HepG2 (cell line): ENCODE measurements at regions not wholly inside any gene's neighbourhood (a gene's known extent, or its start where the extent isn't known, plus 50 kb on each side); places are given as distances from the start of the nearest gene placed in this dataset.

Source experiments
- CAMTA2 ChIP-seq: sonication (generic); formaldehyde crosslinking; IDR thresholded peaks from 2 replicates; pipeline ENCODE4 v1.4.0; 2020; ENCODE audit warnings: mild to moderate bottlenecking, missing genetic modification reagents, borderline replicate concordance
- KDM5A ChIP-seq: fragments of 200-600 bp; sonication (generic); IDR thresholded peaks from 2 replicates; pipeline ENCODE4 v1.7.0; 2018; ENCODE audit warnings: antibody characterized with exemption, mild to moderate bottlenecking, low read length, borderline replicate concordance
- PHF5A ChIP-seq: IDR thresholded peaks from one replicate; pipeline ENCODE4 v1.6.1; 2018; ENCODE audit warnings: low read depth, missing genetic modification reagents; ENCODE audit not compliant: unreplicated experiment
- RBFOX2 ChIP-seq: fragments of 200-400 bp; formaldehyde crosslinking; IDR thresholded peaks from 2 replicates; pipeline ENCODE4 v1.6.1; 2017; ENCODE audit warnings: low read depth, mild to moderate bottlenecking, low read length
- RFX1 ChIP-seq: fragments of 450-650 bp; IDR thresholded peaks from 2 replicates; pipeline ENCODE4 v1.6.1; 2017
- TEAD2 ChIP-seq: sonication (generic); formaldehyde crosslinking; IDR thresholded peaks from 2 replicates; pipeline ENCODE4 v1.9.0; 2021; ENCODE audit warnings: missing genetic modification reagents
- ZNF282 ChIP-seq: fragments of 450-650 bp; IDR thresholded peaks from 2 replicates; pipeline ENCODE4 v1.6.1; 2018; ENCODE audit not compliant: partially characterized antibody
- ZNF781 ChIP-seq: sonication (generic); formaldehyde crosslinking; IDR thresholded peaks from 2 replicates; pipeline ENCODE4 v1.5.1; 2020; ENCODE audit warnings: borderline replicate concordance, mild to moderate bottlenecking, missing genetic modification reagents; ENCODE audit errors: not compliant biosample characterization
- TF ChIP-seq, protein P1 (sequence below): sonication (generic); formaldehyde crosslinking; IDR thresholded peaks from 2 replicates; pipeline ENCODE4 v1.5.0; 2020; ENCODE audit warnings: mild to moderate bottlenecking, missing genetic modification reagents, borderline replicate concordance
- TF ChIP-seq, protein P2 (sequence below): sonication (generic); IDR thresholded peaks from 2 replicates; pipeline ENCODE4 v1.6.1; 2016; ENCODE audit warnings: low read depth, borderline replicate concordance
- TF ChIP-seq, protein P3 (sequence below): sonication (generic); formaldehyde crosslinking; IDR thresholded peaks from 2 replicates; pipeline ENCODE4 v1.5.1; 2020; ENCODE audit warnings: mild to moderate bottlenecking, moderate library complexity, missing genetic modification reagents
- TF ChIP-seq, protein P4 (sequence below): sonication (generic); formaldehyde crosslinking; IDR thresholded peaks from 2 replicates; pipeline ENCODE4 v1.5.0; 2020; ENCODE audit warnings: mild to moderate bottlenecking, missing genetic modification reagents
- TF ChIP-seq, protein P5 (sequence below): fragments of 450-650 bp; IDR thresholded peaks from 2 replicates; pipeline ENCODE4 v1.6.1; 2017
- TF ChIP-seq, protein P6 (sequence below): IDR thresholded peaks from 2 replicates; pipeline ENCODE4 v1.6.1; 2016; ENCODE audit warnings: missing genetic modification reagents, missing compliant biosample characterization
- TF ChIP-seq, protein P7 (sequence below): sonication (generic); formaldehyde crosslinking; IDR thresholded peaks from 2 replicates; pipeline ENCODE4 v1.4.0; 2020; ENCODE audit warnings: mild to moderate bottlenecking, low read depth, missing genetic modification reagents

DNA sequence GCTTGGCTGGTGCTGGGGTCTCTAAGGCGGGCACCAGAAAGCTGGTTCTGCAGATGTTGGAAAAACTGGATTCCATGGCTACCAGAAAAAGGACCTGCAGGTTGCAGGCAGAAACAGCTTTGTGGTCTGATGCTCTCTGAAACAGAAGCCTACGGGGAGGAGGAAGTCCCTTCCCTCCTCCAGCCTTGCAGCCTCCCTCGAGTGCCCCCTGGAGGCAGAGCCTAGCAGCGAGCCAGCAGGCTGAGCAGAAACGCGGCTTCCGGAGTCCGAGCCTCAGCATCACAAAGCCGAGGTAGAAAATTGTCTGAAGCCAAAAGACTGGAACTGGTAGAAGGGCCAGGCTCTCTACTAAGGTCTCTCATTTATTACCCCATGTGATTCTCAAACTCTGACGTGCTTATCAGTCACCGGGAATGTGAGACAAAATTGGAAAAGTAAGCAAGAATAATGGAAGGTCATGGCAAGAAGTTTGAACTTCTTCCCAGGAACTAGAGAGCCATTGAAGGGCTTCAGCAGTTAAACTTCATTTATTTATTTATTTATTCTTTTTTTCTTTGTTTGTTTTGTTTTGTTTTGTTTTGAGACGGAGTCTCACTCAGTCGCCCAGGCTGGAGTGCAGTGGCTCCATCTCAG, 82.2 kb upstream of the CPSF6 start (continued):
- TF ChIP-seq TEAD2: no peak
- TF ChIP-seq, protein P1, sequence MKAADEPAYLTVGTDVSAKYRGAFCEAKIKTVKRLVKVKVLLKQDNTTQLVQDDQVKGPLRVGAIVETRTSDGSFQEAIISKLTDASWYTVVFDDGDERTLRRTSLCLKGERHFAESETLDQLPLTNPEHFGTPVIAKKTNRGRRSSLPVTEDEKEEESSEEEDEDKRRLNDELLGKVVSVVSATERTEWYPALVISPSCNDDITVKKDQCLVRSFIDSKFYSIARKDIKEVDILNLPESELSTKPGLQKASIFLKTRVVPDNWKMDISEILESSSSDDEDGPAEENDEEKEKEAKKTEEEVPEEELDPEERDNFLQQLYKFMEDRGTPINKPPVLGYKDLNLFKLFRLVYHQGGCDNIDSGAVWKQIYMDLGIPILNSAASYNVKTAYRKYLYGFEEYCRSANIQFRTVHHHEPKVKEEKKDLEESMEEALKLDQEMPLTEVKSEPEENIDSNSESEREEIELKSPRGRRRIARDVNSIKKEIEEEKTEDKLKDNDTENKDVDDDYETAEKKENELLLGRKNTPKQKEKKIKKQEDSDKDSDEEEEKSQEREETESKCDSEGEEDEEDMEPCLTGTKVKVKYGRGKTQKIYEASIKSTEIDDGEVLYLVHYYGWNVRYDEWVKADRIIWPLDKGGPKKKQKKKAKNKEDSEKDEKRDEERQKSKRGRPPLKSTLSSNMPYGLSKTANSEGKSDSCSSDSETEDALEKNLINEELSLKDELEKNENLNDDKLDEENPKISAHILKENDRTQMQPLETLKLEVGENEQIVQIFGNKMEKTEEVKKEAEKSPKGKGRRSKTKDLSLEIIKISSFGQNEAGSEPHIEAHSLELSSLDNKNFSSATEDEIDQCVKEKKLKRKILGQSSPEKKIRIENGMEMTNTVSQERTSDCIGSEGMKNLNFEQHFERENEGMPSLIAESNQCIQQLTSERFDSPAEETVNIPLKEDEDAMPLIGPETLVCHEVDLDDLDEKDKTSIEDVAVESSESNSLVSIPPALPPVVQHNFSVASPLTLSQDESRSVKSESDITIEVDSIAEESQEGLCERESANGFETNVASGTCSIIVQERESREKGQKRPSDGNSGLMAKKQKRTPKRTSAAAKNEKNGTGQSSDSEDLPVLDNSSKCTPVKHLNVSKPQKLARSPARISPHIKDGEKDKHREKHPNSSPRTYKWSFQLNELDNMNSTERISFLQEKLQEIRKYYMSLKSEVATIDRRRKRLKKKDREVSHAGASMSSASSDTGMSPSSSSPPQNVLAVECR (CRISPR knock-in tag): no peak
- TF ChIP-seq, protein P2, sequence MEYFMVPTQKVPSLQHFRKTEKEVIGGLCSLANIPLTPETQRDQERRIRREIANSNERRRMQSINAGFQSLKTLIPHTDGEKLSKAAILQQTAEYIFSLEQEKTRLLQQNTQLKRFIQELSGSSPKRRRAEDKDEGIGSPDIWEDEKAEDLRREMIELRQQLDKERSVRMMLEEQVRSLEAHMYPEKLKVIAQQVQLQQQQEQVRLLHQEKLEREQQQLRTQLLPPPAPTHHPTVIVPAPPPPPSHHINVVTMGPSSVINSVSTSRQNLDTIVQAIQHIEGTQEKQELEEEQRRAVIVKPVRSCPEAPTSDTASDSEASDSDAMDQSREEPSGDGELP: no peak
- TF ChIP-seq ZNF781 (CRISPR knock-in tag): no peak
- TF ChIP-seq CAMTA2 (CRISPR knock-in tag): no peak
- TF ChIP-seq, protein P3, sequence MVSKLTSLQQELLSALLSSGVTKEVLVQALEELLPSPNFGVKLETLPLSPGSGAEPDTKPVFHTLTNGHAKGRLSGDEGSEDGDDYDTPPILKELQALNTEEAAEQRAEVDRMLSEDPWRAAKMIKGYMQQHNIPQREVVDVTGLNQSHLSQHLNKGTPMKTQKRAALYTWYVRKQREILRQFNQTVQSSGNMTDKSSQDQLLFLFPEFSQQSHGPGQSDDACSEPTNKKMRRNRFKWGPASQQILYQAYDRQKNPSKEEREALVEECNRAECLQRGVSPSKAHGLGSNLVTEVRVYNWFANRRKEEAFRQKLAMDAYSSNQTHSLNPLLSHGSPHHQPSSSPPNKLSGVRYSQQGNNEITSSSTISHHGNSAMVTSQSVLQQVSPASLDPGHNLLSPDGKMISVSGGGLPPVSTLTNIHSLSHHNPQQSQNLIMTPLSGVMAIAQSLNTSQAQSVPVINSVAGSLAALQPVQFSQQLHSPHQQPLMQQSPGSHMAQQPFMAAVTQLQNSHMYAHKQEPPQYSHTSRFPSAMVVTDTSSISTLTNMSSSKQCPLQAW (CRISPR knock-in tag): no peak
- TF ChIP-seq, protein P4, sequence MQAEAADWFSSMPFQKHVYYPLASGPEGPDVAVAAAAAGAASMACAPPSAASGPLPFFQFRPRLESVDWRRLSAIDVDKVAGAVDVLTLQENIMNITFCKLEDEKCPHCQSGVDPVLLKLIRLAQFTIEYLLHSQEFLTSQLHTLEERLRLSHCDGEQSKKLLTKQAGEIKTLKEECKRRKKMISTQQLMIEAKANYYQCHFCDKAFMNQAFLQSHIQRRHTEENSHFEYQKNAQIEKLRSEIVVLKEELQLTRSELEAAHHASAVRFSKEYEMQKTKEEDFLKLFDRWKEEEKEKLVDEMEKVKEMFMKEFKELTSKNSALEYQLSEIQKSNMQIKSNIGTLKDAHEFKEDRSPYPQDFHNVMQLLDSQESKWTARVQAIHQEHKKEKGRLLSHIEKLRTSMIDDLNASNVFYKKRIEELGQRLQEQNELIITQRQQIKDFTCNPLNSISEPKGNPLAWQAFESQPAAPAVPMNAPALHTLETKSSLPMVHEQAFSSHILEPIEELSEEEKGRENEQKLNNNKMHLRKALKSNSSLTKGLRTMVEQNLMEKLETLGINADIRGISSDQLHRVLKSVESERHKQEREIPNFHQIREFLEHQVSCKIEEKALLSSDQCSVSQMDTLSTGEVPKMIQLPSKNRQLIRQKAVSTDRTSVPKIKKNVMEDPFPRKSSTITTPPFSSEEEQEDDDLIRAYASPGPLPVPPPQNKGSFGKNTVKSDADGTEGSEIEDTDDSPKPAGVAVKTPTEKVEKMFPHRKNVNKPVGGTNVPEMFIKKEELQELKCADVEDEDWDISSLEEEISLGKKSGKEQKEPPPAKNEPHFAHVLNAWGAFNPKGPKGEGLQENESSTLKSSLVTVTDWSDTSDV: no peak
- no peak for TF ChIP-seq ZNF282
- TF ChIP-seq KDM5A: no peak
- TF ChIP-seq, protein P5, sequence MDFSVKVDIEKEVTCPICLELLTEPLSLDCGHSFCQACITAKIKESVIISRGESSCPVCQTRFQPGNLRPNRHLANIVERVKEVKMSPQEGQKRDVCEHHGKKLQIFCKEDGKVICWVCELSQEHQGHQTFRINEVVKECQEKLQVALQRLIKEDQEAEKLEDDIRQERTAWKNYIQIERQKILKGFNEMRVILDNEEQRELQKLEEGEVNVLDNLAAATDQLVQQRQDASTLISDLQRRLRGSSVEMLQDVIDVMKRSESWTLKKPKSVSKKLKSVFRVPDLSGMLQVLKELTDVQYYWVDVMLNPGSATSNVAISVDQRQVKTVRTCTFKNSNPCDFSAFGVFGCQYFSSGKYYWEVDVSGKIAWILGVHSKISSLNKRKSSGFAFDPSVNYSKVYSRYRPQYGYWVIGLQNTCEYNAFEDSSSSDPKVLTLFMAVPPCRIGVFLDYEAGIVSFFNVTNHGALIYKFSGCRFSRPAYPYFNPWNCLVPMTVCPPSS: no peak
- no peak for TF ChIP-seq PHF5A (CRISPR knock-in tag)
- TF ChIP-seq, protein P6, sequence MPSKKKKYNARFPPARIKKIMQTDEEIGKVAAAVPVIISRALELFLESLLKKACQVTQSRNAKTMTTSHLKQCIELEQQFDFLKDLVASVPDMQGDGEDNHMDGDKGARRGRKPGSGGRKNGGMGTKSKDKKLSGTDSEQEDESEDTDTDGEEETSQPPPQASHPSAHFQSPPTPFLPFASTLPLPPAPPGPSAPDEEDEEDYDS: no peak
- TF ChIP-seq, protein P7, sequence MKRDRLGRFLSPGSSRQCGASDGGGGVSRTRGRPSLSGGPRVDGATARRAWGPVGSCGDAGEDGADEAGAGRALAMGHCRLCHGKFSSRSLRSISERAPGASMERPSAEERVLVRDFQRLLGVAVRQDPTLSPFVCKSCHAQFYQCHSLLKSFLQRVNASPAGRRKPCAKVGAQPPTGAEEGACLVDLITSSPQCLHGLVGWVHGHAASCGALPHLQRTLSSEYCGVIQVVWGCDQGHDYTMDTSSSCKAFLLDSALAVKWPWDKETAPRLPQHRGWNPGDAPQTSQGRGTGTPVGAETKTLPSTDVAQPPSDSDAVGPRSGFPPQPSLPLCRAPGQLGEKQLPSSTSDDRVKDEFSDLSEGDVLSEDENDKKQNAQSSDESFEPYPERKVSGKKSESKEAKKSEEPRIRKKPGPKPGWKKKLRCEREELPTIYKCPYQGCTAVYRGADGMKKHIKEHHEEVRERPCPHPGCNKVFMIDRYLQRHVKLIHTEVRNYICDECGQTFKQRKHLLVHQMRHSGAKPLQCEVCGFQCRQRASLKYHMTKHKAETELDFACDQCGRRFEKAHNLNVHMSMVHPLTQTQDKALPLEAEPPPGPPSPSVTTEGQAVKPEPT (CRISPR knock-in tag): no peak
- no peak for TF ChIP-seq RFX1
- TF ChIP-seq RBFOX2: no peak
